ENCODE measurements at regions not wholly inside any gene's neighbourhood (a gene's known extent, or its start where the extent isn't known, plus 50 kb on each side); places are given as distances from the start of the nearest gene placed in this dataset.

DNA sequence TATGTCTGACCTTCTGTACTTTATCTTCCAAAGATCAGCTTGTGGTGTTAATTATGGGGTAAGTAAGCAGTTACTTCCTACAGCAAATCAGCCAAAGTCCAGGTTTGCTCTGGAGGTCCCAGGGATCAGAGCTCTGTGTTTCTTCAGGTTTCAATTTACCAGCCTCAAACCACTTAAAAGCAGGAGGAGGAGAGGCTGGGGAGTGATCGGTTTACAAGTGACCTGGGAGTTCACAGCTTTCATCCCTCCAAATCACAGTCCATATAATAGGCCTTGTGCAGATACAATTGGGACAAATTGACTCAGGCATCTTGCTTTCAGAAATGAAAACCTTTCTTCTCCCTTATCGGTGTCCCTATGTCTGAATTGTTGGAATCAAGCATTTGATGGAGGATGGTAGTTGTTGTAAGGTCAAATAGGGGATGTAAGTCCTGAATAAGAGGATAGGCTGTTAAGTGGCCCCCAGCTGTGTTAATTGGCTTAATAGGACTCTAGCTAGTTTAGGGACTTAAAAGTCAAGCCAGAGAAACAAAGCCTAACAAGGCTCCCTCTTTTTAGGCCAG lies 188.0 kb upstream of the NT5C1B start:
- DNase-seq (ENCODE audit: low spot score in 2 of 2): no peak
- Histone ChIP-seq H3K9me3 (no peaks in the 10 kb centered on the region), H3K36me3 (no peaks in the 10 kb centered on the region), H3K4me3 (no peak overlapping the region), H3K27ac (no peak overlapping the region), H3K4me1 (no peaks in the 10 kb centered on the region), H3K27me3 (no peaks in the 10 kb centered on the region)
- intact Hi-C loops (cut with DNase I): no loop called here
- no peak for TF ChIP-seq CTCF (IDR thresholded peaks at IDR 0.05)

DNA sequence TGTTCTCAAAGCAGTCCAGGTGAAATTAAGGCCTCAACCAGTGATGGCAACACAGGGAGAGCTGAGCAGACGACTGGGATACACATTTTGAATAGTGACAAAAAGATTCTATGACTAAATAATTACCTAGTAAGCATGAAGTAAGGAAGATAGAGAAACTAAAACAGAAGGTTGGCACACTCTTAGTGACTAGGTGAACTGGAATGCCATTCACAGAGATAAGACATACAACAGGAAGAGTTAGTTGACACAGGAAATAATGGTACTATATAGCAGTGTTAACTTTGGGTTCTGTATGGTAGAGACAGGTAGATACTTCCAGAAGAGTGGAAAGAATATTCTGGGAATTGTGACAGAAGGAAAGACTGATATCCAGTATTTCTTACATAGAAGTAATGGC lies 181.8 kb upstream of the NT5C1B start:
- intact Hi-C loops (cut with DNase I): no loop called here
- Histone ChIP-seq H3K9me3 (peaks cover 0 to 9% of the 10 kb centered on the region in 2 donors), H3K27ac (no peak overlapping the region), H3K36me3 (no peaks in the 10 kb centered on the region), H3K27me3 (no peaks in the 10 kb centered on the region), H3K4me1 (no peaks in the 10 kb centered on the region), H3K4me3 (no peak overlapping the region)
- no peak for DNase-seq (ENCODE audit: low spot score in 2 of 2)
- TF ChIP-seq CTCF (IDR thresholded peaks at IDR 0.05): no peak

DNA sequence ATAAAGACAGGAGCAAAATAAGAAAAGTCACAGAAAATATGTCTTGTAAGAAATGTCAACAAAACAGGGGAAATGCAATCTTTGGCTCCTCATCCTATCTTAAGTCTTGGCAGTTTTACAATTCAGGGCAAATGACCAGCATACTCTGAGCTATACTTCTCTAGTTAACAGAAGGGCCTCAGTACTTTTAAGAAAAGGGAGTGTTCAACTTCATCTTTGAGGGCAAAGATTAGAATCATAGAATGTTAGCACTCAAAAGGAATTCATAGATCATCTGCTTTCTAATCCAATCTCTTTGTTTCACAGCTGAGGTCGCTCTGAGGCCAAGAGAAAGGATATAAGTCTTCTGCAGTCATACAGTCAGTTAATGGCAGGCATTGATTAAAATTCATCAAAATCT lies 174.0 kb upstream of the NT5C1B start:
- no peak for TF ChIP-seq CTCF (IDR thresholded peaks at IDR 0.05)
- no peak for DNase-seq (ENCODE audit: low spot score in 2 of 2)
- no peak overlapping the region for H3K4me3 ChIP-seq
- H3K9me3 ChIP-seq: peaks cover 0 to 1% of the 10 kb centered on the region in 2 donors
- no peaks in the 10 kb centered on the region for H3K27me3 ChIP-seq
- intact Hi-C loops (cut with DNase I): no loop called here
- H3K4me1 ChIP-seq: no peaks in the 10 kb centered on the region
- no peak overlapping the region for H3K27ac ChIP-seq
- no peaks in the 10 kb centered on the region for H3K36me3 ChIP-seq

DNA sequence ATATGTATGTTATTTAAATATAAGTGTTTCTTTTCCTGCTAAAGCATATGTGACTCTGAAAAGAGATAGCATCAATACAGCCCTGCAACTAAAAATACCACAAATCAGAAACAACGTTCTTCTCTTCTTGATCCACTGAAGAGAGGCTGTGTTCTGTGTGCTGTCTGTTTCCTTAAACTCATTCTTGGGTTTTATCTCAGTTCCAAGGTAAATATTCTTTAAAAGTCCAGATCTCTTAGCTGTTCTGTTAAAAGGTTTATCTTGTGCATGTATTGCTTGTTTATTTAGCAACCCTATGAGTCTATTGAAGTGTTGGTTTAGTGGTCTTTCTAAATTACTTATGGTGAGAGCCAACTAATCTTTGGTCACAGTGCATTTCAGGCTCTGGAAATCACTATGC lies 173.3 kb upstream of the NT5C1B start:
- no peaks in the 10 kb centered on the region for H3K27me3 ChIP-seq
- H3K9me3 ChIP-seq: no peaks in the 10 kb centered on the region
- no peak for DNase-seq (ENCODE audit: low spot score in 2 of 2)
- TF ChIP-seq CTCF (IDR thresholded peaks at IDR 0.05): no peak
- H3K4me1 ChIP-seq: no peaks in the 10 kb centered on the region
- H3K27ac ChIP-seq: no peak overlapping the region
- intact Hi-C loops (cut with DNase I): no loop called here
- H3K4me3 ChIP-seq: no peak overlapping the region
- H3K36me3 ChIP-seq: no peaks in the 10 kb centered on the region

DNA sequence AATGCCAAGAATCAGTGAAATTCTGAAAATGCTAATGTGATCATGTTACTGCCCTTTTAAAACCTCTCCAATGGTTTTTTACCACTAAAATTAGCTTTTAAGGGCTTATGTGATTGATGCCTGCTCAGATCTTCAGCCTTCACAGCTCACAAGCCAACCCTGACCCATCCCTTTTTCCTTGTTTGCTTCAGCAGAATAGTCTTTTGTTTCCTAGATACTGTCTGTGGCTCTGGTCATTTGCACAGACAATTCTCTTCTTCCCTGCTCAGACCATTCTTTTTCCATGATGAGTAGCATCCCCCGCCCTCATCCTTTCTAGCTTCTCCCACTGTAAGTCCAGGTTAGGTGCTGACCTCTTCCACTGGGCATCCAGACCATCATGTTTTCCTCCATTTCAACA lies 164.9 kb upstream of the NT5C1B start:
- intact Hi-C loops (cut with DNase I): loop anchor here (5.0 kb wide), 1 partner anchor 608 kb away; no protein-coding TSS in a partner anchor
- H3K36me3 ChIP-seq: no peaks in the 10 kb centered on the region
- H3K4me1 ChIP-seq: no peaks in the 10 kb centered on the region
- no peak for TF ChIP-seq CTCF (IDR thresholded peaks at IDR 0.05)
- no peaks in the 10 kb centered on the region for H3K9me3 ChIP-seq
- no peak overlapping the region for H3K27ac ChIP-seq
- H3K4me3 ChIP-seq: no peak overlapping the region
- DNase-seq (ENCODE audit: low spot score in 2 of 2): no peak
- no peaks in the 10 kb centered on the region for H3K27me3 ChIP-seq

- Histone ChIP-seq H3K36me3 (no peaks in the 10 kb centered on the region), H3K4me1 (no peaks in the 10 kb centered on the region), H3K27me3 (no peaks in the 10 kb centered on the region), H3K9me3 (no peaks in the 10 kb centered on the region), H3K27ac (no peak overlapping the region), H3K4me3 (no peak overlapping the region)
- no peak for DNase-seq (ENCODE audit: low spot score in 2 of 2)
- intact Hi-C loops (cut with DNase I): loop anchor here (5.0 kb wide), 1 partner anchor 609 kb away; no protein-coding TSS in a partner anchor
- no peak for TF ChIP-seq CTCF (IDR thresholded peaks at IDR 0.05)
These were observed 164.4 kb upstream of the NT5C1B start for GRCh38 chr2:18753722-18754121.
